GM19438 (cell line): ENCODE measurements at regions not wholly inside any gene's neighbourhood (a gene's known extent, or its start where the extent isn't known, plus 50 kb on each side); places are given as distances from the start of the nearest gene placed in this dataset.

Experiments
- ATAC-seq: cut with Tn5 transposase; IDR thresholded peaks from one replicate; pipeline ENCODE4 v1.9.1; 2021; ENCODE audit warnings: low read depth; ENCODE audit not compliant: unreplicated experiment

DNA sequence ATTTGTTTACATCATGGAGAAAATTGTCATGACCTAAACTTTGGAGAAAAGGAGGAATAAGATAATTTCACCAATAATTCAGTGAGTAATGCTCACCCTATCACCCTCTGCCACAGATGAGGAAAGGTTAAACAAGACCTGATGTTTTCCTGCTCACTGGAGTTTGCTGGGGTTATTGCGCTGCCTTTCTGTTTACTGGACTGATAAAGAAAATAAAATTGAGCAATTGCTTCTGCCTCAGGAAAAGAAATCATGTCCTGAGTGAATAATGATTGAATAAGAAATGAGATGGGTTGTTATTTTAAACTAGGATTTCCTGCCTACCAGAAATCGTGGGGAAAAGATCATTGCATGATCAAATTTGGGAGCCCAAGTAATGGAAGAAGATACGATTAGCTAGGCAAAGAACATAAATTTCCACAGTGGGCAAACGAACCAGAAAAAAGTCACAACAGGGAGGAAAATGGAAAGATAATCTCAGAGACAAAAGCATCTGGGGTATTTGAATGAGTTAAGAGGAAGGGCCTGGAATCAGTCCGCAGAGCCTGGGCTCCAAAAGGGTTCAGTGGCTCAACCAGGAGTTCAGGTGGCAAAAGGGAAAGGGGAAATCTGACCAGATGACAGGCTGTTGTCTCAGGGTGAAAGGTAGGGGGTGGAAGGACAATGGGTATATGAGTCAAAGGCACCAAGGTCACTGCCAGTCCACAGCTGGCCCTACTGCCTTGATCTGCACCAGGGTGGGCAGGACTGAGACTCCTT is 146.8 kb downstream of the FAM43A start:
- no peak for ATAC-seq

DNA sequence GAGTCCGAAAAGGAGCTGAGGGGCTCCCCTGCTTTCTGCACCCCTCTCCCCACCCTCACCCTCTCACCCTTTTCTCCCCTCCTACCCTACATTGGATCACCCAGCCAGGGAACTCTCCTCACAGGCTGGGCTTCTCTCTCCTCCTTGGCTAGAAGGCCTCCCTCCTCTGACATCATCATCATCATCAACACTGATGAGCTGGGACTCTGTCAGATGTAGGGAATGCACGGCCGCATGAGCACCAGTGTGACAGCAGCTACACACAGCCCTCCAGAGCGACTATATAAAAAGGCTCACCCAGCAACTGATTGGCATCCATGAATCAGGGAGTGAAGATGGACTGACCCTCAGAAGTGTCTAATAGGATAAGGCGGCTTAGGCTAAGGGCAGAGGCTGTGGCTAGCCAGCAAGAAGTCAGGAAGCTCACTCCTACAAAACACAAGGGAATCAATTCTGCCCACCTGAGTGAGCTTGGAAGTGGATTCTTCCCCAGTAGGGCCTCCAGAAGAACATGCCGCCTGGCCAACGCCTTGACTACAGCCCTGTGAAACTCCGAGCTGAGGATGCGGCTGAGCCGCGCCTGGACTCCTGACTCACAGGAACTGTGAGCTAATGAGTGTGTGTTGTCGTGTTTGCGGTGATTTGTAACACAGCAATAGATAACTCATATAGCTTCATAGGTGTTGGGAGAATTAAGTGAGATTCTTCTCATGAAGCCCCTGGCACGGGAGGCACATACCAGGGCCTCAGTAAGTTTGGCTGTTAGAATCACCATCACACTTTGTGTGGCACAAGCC is 147.6 kb downstream of the FAM43A start:
- no peak for ATAC-seq

DNA sequence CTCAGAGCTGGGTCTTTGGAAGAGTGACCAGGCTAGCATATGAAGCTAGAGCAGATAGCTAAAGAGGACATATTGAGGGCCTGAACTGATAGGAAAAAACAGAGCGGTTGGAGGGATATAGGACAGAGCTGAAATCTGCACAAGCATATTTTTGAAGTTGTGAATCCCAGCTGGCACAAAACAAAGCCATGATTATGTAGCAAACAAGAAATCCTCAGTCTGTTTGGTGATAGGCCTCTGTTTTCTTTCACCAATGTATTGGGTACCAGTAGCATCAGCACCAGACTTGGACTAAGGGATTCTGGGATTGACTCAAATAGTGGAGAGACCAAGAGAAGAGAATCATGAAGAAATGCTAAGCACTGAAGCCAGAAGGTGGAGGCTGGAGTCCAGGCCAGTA is 151.0 kb downstream of the FAM43A start:
- ATAC-seq, result no peak

DNA sequence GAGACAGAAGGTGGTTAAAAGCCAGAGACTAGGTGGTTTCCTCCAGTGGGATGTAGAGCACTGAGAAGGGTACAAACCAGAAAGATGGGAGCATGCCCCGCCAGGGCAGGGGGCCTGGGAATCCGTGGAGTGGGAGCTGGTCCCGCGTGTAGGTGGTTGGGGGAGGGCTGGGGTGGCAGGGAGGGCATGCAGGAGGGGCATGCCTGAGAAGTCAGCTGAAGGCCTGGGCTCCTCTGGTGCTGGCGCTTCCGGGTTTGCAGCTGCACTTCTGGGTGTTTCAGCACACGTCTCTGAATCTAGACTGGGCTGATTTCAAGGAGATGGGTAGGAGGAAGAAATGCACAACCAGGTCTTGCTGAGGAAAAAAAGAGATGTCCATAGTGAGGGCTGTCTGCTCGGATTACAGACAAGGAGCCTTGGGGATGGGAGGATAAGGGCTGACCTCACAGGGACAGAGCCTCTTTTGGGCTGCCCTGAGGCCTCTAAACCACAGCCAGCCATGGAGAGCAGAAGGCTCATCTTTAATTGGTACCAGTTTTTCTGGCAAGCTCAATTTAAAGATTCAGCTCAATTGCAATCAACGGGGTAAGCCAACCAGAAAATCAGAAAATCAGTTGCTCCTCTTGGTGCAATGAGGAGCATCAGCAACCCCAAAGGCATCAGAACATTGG is 151.9 kb downstream of the FAM43A start:
- ATAC-seq, result no peak

DNA sequence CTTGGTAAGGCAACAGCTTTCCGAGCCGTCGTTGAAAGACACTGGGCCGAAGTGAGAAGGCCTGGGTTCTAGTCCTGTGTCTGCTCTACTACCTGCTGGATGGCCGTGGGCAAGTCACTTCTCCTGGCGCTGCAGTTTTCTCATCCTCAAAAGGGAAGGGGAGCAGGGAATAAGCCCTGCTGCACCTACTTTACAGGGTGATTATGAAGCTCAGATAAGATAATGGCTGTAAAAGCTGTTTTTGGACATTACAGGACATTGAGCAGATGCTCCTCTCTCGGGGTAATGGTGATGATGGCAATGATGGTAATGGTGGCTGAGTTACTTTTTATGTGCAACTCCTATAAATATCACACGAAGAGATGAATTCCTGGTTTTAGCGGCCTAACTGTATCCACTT is 152.6 kb downstream of the FAM43A start:
- ATAC-seq, result no peak

GRCh38 chr3:194840661-194841514 is 155.2 kb downstream of the FAM43A start:
- no peak for ATAC-seq

DNA sequence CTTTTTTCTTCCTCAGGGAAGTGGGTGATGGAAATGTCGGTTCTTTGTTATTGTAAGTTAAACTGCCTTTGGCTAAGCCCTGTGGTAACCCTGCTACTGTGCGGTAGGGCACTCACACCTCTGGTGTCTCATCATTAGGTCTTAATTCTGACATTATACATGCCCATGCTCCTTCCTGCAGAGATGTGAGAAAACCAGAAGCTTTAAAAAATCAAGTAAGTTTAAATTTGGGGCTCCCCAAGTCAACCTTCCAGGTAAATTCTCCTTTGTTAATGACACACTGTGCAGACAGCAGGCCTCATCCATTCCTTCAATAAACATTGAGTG is 155.8 kb downstream of the FAM43A start:
- no peak for ATAC-seq

DNA sequence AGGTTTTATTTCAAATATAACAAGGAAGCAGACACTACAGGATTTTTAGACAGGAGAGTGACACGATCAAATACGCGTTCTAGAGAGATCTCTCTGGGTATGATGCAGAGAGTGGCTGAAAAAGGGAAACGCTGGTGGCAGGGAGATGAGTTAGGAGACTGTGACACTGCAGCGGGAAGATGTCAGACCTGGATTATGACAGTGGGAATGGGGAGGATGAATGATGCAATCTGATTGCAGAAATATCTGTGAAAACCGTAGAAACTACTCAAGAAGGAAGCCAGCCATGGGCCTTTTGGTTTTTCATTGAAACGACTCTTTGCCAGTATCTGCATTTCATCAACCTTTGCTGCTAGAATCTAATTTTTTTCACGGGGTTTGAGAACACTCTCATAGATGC is 157.9 kb downstream of the FAM43A start:
- no peak for ATAC-seq

DNA sequence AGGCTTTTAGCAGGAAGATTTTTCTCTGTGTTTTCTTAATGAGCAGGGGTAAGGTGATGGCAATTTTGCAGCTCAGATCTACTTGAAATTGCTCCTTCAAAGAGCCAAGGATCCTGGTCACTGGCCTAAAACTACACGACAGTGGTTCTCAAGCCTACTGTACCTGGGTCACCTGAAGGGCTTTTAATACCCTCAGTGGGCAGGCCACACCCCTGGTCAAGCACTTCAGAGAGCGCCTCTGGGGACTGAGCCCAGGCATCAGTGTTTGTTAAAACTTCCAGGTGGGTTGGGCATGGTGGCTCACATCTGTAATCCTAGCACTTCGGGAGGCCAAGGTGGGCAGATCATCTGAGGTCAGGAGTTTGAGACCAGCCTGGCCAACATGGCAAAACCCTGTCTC is 158.4 kb downstream of the FAM43A start:
- ATAC-seq, result no peak

GRCh38 chr3:194849166-194849875 is 163.6 kb downstream of the FAM43A start:
- ATAC-seq, result no peak

DNA sequence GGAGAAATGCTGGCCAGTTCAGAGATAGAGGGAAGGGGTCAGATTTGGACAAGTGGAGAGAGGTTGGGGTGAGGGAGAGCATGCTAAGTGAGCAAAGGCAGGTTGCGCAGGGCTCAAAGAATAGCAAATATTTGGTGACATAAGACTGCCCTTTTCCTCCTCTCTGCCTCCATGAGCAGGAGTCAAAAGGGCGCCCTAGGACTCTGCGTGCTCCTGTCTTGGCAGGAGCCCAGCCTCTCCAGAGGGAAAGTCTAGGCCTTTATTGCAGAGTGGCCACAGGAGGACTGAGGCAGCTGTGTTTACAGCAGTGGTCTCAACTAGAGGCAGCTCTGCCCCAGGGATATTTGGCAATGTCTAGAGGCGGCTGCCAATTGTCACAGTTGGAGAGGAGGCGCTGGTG is 165.6 kb downstream of the FAM43A start:
- no peak for ATAC-seq

GRCh38 chr3:194851941-194852340 is 166.3 kb downstream of the FAM43A start:
- ATAC-seq, result no peak

- ATAC-seq, result no peak
Observed at GRCh38 chr3:194852345-194852744, 166.7 kb downstream of the FAM43A start.

DNA sequence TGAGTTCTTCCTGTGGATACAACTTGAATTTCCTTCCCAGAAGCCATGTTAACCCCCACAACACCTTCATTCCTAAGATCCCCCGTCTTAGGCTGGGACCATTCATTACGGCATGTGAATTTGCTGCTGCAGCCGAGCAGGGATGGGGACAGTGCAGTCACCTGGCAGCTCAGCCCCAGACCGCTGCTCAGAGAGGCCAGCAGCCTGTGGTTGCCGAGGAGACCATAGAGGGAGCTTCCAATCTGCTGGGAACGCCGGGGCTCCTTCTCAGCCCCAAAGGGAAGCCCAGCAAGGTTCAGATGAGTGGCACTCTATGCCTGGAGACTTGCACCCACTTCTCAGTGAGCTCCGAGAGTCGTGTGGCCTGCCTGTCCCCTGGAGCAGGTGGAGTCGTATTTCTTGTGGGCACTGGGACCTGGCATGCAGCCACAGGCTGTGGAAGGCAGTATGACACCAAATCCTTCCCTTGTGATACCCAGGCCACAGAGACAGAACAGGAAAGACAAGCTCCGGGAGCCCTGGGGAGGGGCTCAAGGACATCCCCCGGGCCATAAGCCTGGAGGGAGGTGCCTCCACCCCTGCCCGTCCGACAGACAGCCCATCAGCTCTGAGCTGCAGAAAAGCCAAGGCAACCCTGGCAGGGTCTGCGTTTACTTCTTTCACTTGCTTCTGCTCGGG is 167.3 kb downstream of the FAM43A start:
- ATAC-seq, result no peak

DNA sequence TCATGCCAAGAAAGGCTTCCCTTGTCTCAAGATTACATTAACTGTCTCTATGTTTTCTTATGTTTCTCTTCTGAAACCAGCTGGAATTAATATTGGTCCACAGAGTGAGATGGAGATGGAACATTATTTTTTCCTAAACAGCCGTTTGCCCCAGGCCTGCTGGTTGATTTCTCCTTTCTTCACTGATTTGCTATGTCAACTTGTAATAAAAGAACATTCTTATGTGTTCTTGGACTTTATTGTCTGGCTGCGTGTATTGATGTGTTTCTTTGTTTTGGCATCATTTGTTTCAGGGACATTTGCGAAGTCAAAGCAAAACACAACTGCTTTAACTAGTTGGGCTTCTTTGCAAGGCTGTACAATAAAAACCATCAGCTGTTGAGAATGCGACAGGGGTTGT is 168.5 kb downstream of the FAM43A start:
- ATAC-seq, result no peak

- ATAC-seq, result no peak
Observed at GRCh38 chr3:194854659-194855390, 169.1 kb downstream of the FAM43A start.

GRCh38 chr3:194856296-194856695 is 170.6 kb downstream of the FAM43A start:
- no peak for ATAC-seq

DNA sequence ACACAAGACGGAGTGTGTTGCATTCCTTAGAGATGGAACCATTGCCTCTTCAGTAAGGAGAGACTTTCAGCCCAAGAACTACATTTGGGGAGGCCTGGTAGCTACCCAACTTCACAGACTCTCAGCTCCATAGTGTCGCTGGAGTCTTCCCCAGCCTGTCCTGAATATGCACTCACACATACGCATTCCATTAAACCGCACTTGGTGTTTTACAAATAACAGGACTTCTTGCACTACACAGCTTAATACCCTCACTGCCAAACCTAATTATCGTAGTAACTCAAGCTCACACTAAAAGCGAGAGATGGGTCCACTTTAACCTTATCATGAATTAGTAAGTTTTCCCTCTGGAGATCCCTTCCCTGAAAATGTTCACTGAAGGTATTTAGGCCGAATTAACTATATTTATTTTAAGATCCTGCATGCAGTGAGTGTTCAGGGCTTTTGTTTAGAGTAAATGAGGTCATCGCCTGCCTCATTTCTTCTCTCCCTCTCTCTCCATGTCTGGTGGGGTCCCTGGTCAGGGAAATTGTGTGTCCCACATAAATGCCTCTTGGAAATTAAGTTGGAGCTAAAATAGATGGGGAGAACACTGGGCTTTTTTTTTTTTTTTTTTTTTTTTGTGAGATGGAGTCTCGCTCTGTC is 171.9 kb downstream of the FAM43A start:
- no peak for ATAC-seq
